HG03039 (cell line): ENCODE measurements at regions not wholly inside any gene's neighbourhood (a gene's known extent, or its start where the extent isn't known, plus 50 kb on each side); places are given as distances from the start of the nearest gene placed in this dataset.
"Not testable (repeated sequence)": the region's sequence is repeated elsewhere in the genome, so short reads cannot be mapped to it uniquely, and the experiment has no call there.

Source experiments
- ATAC-seq: cut with Tn5 transposase; IDR thresholded peaks from one replicate; pipeline ENCODE4 v1.9.1; 2021; ENCODE audit warnings: mild to moderate bottlenecking, moderate library complexity; ENCODE audit not compliant: unreplicated experiment

DNA sequence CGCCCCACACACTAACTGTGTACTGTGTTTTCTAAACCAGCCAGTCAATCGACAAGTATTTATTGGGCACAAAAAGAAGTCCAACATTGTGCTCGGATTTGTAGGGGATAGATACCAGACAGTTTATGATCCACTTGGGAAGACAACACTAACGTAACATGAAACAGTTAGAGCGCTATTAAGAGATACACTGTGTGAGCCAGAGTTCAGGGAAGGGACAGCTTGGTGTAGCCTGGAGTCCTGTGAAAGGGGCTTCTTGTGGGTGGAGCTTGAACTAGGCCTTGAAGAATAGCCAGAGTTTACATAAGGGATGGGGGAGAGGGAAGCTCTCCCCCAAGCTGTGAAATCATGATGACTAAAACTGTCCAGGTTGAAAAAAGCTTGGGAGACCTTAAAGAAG, 176.4 kb upstream of the TCF4 start:
- no peak for ATAC-seq

- ATAC-seq, result no peak
These were observed 175.8 kb upstream of the TCF4 start for GRCh38 chr18:55763805-55764204.

GRCh38 chr18:55763298-55763697, 175.3 kb upstream of the TCF4 start:
- ATAC-seq, result no peak

DNA sequence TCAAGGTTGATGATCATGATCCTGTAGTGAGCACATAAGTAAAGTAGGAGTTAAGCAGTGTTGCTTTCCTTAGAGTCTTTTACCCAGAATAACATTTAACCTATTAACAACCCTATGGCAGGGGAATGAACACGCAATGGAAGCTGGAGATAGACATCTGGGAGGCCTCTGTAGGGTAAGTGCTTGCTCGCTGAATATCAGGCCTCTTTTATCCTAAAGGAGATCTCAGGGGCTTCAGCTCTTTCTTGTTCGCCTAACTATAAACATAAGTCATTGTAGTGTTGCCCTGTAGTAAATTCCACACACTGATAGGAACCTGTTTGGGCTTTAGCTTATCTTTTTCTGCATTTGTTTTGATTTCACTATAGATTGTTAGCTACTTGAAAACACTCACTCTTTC, 174.4 kb upstream of the TCF4 start:
- ATAC-seq, result no peak

GRCh38 chr18:55753643-55754263, 165.8 kb upstream of the TCF4 start:
- no peak for ATAC-seq

GRCh38 chr18:55751476-55751875, 163.5 kb upstream of the TCF4 start:
- no peak for ATAC-seq

- no peak for ATAC-seq
These were observed 160.3 kb upstream of the TCF4 start for GRCh38 chr18:55748227-55748738.

- ATAC-seq, result no peak
These were observed 156.2 kb upstream of the TCF4 start for GRCh38 chr18:55744206-55744605.

GRCh38 chr18:55743736-55744135, 155.7 kb upstream of the TCF4 start:
- ATAC-seq, result no peak

- ATAC-seq, result no peak
These were observed 155.1 kb upstream of the TCF4 start for GRCh38 chr18:55743133-55743532.

- ATAC-seq, result no peak
These were observed 151.5 kb upstream of the TCF4 start for GRCh38 chr18:55739488-55739887.

DNA sequence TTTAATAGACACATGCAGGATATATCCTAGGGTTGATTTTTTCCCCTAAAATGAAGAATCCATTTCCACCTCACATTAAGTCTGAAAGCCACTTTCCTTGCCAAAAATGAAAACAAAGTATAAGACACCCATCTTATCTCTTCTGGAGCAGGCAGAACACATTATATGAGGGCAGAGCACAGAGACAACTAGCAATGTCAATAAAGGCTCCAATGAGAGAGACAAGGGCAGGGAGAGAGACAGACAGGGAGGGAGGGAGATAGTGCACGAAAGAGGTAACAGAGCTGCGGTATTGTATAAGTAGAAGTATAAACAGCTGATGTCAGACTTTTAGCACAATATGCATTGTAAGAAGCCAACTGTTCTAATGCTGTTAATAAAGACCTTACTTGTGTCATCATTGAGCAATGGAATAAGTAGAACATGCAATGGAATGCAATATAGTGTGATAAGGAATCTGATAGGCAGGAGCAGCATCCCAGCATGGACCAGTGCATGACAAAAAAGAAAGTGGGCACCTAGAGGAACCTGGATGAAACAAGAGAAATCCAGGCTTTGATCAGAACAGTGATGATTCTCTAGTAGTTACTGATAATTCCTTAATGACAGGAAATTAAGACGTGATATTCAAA, 150.6 kb upstream of the TCF4 start:
- ATAC-seq, result no peak

GRCh38 chr18:55737781-55738468, 149.9 kb upstream of the TCF4 start:
- no peak for ATAC-seq

GRCh38 chr18:55737266-55737665, 149.3 kb upstream of the TCF4 start:
- no peak for ATAC-seq

DNA sequence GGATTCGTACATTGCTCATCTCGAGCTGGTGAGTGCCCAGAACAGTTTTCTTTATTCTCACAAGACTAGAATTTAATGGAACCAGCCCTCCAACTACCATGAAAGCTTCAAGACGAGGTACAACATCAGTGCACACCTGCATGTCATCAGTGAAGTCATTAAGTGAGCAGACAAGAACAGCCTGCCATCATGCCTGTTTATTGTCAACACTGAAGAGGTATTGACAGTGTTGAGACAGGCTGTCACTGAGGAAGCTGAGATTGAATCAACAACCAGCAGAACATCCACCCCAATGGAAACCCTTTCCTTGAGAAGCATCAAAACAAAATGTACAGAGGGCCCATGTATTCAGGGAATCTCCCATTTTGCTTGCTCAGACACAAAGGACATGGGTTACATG, 148.0 kb upstream of the TCF4 start:
- no peak for ATAC-seq

GRCh38 chr18:55735199-55735855, 147.3 kb upstream of the TCF4 start:
- no peak for ATAC-seq

DNA sequence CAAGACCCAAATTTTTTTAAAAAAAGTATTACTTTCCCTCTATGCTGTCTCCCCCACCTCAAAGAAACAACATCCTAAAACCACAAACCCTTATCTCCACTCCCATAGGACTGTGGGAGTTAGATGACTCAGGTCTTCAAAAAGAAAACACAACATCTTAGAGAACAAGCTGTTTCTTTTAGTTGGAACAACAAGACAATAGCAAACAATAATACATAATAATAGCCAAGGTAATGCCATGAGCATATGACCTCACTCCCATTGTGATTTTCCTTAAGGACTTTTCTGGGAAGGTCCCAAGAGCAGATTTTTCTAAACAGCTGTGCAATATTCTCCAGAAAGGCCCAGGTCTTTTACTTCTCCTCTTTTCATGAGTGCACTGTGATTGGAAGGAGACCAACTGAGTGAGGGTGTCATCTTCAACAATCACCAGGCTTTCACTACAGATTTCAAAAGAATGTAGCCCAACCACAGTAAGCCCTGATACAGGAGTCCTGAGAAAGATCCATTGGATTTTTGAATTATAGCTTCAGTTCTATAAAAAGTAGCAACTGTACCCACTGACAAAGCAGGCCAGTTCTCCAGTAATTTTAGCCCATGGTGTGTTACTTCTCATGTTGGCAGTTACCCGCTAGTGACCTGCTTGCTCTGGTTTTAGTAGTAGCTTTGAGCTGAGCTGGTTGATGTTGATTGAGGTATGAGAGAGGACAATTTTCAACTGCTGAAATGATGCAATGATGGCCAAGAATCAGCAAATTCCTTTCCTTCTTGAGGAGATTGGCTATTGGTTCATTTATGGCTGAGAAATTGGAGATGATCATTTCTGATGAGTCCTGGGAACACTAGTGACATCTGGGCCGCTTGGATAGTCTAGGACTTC, 144.5 kb upstream of the TCF4 start:
- ATAC-seq, result no peak

GRCh38 chr18:55731594-55732042, 143.6 kb upstream of the TCF4 start:
- no peak for ATAC-seq

DNA sequence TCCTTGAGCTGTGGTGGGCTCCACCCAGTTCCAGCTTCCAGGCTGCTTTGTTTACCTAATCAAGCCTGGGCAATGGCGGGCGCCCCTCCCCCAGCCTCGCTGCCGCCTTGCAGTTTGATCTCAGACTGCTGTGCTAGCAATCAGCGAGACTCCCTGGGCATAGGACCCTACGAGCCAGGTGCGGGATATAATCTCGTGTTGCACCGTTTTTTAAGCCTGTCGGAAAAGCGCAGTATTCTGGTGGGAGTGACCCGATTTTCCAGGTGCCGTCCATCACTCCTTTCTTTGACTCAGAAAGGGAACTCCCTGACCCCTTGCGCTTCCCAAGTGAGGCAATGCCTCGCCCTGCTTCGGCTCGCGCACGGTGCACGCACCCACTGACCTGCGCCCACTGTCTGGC, 133.0 kb upstream of the TCF4 start:
- not testable (repeated sequence) for ATAC-seq

DNA sequence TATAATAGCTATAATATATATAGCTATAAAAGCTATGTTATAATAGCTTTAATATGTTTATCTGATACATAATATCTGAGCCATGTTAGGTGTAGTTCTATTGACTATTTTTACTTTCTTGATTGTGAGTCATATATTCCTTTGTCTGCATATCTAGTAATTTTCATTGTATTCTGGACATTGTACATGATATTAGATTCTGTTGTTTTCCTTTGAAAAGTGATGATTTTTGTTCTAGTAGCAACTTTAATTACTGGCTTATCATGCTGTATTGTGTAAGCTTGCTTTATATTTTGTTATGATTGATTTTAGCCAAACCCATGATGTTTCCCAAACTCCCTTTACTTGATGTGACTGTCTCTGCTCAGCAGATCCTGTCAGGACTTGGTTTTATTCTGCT, 125.7 kb upstream of the TCF4 start:
- ATAC-seq, result no peak

DNA sequence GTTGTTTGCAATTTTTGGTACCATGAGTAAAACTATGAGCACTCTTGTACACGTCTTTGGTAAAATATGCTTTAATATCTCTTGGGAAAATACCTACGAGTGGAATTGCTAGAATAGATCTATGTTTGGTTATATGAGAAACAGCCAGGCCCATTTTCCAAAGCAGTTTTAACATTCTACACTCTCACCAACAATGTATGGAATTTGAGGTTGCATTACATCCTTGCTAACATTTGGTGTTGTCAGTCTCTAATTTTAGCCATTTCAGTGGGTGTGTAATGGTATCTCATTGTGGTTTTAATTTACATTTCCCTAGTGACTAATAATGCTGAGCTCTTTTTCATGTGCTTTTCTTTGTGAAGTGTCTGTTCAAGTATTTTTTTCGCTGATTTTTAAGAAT, 118.9 kb upstream of the TCF4 start:
- ATAC-seq, result no peak
